Endothelial cell of umbilical vein (primary cell): ENCODE measurements at regions not wholly inside any gene's neighbourhood (a gene's known extent, or its start where the extent isn't known, plus 50 kb on each side); places are given as distances from the start of the nearest gene placed in this dataset.

Experiments used
- EZH2 ChIP-seq: IDR thresholded peaks from 2 replicates; pipeline ENCODE4 v1.6.1; 2012; ENCODE audit warnings: borderline replicate concordance, low read depth, mild to moderate bottlenecking, moderate library complexity, low read length, inconsistent platforms; ENCODE audit not compliant: severe bottlenecking
- TF ChIP-seq, protein P1 (sequence below), 2 donors: IDR thresholded peaks; 1 replicate in 1 of 2; 2 replicates in 1 of 2; pipeline ENCODE4 v1.5.1; 2011; ENCODE audit warnings: low read length in 2 of 2, mild to moderate bottlenecking in 2 of 2, moderate library complexity in 2 of 2, control low read depth in 1 of 2, inconsistent platforms in 1 of 2, low read depth in 1 of 2; ENCODE audit not compliant: insufficient read depth in 1 of 2; ENCODE audit errors: extremely low read depth in 1 of 2

DNA sequence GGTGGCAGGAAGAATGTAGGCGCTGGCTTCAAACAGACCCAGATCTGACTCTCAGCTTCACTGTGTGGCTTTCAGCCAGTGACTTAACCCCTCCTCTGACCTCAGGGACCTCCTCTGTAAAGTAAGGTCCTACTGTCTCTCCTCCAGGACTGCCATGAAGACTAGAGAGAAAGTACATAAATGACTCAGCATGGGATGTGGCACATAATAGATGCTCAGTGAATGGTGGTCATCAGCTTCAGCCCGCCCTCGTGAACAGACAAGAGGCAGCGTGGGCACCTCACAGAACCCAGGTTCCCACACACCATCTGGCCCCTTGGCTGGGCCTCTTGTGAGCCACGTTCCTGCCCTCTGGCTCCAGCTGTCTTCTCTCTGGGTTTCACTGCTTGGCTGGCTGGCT, 126.0 kb downstream of the SYF2 start:
- no peak for TF ChIP-seq EZH2
- TF ChIP-seq, protein P1, sequence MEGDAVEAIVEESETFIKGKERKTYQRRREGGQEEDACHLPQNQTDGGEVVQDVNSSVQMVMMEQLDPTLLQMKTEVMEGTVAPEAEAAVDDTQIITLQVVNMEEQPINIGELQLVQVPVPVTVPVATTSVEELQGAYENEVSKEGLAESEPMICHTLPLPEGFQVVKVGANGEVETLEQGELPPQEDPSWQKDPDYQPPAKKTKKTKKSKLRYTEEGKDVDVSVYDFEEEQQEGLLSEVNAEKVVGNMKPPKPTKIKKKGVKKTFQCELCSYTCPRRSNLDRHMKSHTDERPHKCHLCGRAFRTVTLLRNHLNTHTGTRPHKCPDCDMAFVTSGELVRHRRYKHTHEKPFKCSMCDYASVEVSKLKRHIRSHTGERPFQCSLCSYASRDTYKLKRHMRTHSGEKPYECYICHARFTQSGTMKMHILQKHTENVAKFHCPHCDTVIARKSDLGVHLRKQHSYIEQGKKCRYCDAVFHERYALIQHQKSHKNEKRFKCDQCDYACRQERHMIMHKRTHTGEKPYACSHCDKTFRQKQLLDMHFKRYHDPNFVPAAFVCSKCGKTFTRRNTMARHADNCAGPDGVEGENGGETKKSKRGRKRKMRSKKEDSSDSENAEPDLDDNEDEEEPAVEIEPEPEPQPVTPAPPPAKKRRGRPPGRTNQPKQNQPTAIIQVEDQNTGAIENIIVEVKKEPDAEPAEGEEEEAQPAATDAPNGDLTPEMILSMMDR (IDR thresholded peaks at IDR 0.05; ENCODE audit: extremely low read depth in 1 of 2, insufficient read depth in 1 of 2, low read depth in 1 of 2, low read length in 2 of 2), result no peak
